Amniotic stem cell (primary cell): ENCODE measurements at regions not wholly inside any gene's neighbourhood (a gene's known extent, or its start where the extent isn't known, plus 50 kb on each side); places are given as distances from the start of the nearest gene placed in this dataset.

Experiments used
- DNase-seq: peaks from one replicate; lab custom pipeline; 2025; lab: John Stamatoyannopoulos, UW

- no peak for DNase-seq
These were observed 82.2 kb downstream of the ZNF608 start for GRCh38 chr5:124664287-124664686.

GRCh38 chr5:124663101-124663506, 83.3 kb downstream of the ZNF608 start:
- no peak for DNase-seq

- DNase-seq: no peak
These were observed 84.2 kb downstream of the ZNF608 start for GRCh38 chr5:124662181-124662781.

GRCh38 chr5:124661317-124662141, 84.9 kb downstream of the ZNF608 start:
- no peak for DNase-seq

- DNase-seq: peak; percentile 30
These were observed 86.0 kb downstream of the ZNF608 start for GRCh38 chr5:124660229-124661093.

- DNase-seq: no peak
These were observed 86.6 kb downstream of the ZNF608 start for GRCh38 chr5:124659798-124660197.

- no peak for DNase-seq
These were observed 87.4 kb downstream of the ZNF608 start for GRCh38 chr5:124658867-124659557.

- DNase-seq: peak; percentile 73
These were observed 90.4 kb downstream of the ZNF608 start for GRCh38 chr5:124655921-124656511.

GRCh38 chr5:124655251-124655917, 91.1 kb downstream of the ZNF608 start:
- DNase-seq: no peak

GRCh38 chr5:124654418-124654817, 92.0 kb downstream of the ZNF608 start:
- DNase-seq: no peak

- DNase-seq: no peak
These were observed 92.8 kb downstream of the ZNF608 start for GRCh38 chr5:124653666-124654065.

GRCh38 chr5:124652892-124653441, 93.5 kb downstream of the ZNF608 start:
- DNase-seq: no peak

GRCh38 chr5:124652514-124652819, 94.0 kb downstream of the ZNF608 start:
- no peak for DNase-seq

GRCh38 chr5:124651663-124652513, 94.6 kb downstream of the ZNF608 start:
- DNase-seq: no peak

- DNase-seq: peak; percentile 69
These were observed 95.3 kb downstream of the ZNF608 start for GRCh38 chr5:124650951-124651662.

- DNase-seq: no peak
These were observed 96.3 kb downstream of the ZNF608 start for GRCh38 chr5:124650147-124650561.

- no peak for DNase-seq
These were observed 96.8 kb downstream of the ZNF608 start for GRCh38 chr5:124649491-124650146.

- no peak for DNase-seq
These were observed 97.5 kb downstream of the ZNF608 start for GRCh38 chr5:124648902-124649467.
